AG04449 (cell line): ENCODE measurements at regions not wholly inside any gene's neighbourhood (a gene's known extent, or its start where the extent isn't known, plus 50 kb on each side); places are given as distances from the start of the nearest gene placed in this dataset.

ENCODE experiments used
- CTCF ChIA-PET: fragments of 350-600 bp; formaldehyde crosslinking; extraction: SDS; loops from one replicate; lab custom pipeline; 2021; ENCODE audit warnings: antibody characterized with exemption; lab: Yijun Ruan, JAX
- POLR2A ChIA-PET: fragments of 400-600, 350-600 bp; formaldehyde crosslinking; extraction: SDS; loops from one replicate; lab custom pipeline; 2020; ENCODE audit warnings: antibody characterized with exemption, inconsistent platforms; lab: Yijun Ruan, JAX
- DNase-seq: peaks from one replicate; pipeline ENCODE4 v3.0.0-alpha.2; 2010; ENCODE audit warnings: low read depth, low spot score
- H3K4me3 ChIP-seq: 2 replicates; pipeline ENCODE4 v1.5.1; 2011; ENCODE audit warnings: low read depth, mild to moderate bottlenecking, control low read depth, low read length
- CTCF ChIP-seq: IDR thresholded peaks from one replicate; pipeline ENCODE4 v1.5.1; 2011; ENCODE audit warnings: mild to moderate bottlenecking, moderate library complexity, low read length, control low read depth, inconsistent platforms; ENCODE audit not compliant: insufficient read depth; ENCODE audit errors: missing control alignments

- no peak for TF ChIP-seq CTCF
- ChIA-PET POLR2A (no interaction called here), CTCF (no interaction called here)
- DNase-seq = no peak
- H3K4me3 ChIP-seq = no peak overlapping the region
Measured at GRCh38 chr4:187059895-187060294, 336.2 kb upstream of the FAT1 start.

DNA sequence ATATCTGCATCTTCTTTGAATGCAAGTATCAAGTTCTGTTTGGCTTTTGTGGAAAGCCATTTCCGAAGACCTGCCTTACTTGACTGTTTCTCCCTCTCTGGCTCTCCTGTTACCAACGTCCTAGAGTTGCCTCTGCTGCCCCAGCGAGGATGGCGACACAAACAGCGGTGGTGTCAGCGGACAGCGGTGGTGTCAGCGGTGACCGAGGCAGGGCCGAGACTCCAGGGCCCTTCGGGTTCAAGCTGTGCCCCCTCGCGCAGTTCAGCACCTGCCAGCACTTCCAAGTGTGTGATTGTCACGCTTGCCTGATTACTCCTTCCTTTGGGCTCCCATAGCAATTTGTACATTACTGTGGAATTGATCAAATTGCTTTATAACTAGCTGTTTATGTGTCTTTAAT, 336.9 kb upstream of the FAT1 start:
- H3K4me3 ChIP-seq = no peak overlapping the region
- CTCF ChIA-PET = no interaction called here
- no peak for DNase-seq
- POLR2A ChIA-PET = no interaction called here
- no peak for TF ChIP-seq CTCF

- no peak overlapping the region for H3K4me3 ChIP-seq
- CTCF ChIA-PET = no interaction called here
- TF ChIP-seq CTCF = no peak
- DNase-seq = no peak
- POLR2A ChIA-PET = no interaction called here
Measured at GRCh38 chr4:187063251-187063650, 339.6 kb upstream of the FAT1 start.

DNA sequence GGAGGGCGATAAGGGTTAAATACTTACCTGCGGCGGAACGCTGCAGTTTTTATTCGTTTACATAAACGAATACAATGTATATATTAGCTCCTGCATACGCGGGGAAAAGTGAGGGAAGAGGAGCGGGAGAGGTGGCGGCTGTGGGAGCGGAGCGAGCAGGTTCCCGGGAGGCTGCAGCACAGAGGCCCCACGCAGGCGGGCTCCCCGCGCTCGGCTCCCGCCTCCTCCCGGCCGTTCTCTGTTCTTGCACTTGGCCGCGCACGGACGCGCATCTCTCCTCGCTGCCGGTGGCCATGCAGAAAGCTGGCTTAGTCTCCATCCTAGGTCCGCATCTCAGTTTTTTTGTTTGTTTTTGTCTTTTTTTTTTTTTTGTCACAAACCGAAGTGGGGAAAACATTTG, 340.4 kb upstream of the FAT1 start:
- POLR2A ChIA-PET = no interaction called here
- DNase-seq = no peak
- no peak for TF ChIP-seq CTCF
- CTCF ChIA-PET = no interaction called here
- no peak overlapping the region for H3K4me3 ChIP-seq

- POLR2A ChIA-PET = no interaction called here
- CTCF ChIA-PET = no interaction called here
- H3K4me3 ChIP-seq = no peak overlapping the region
- no peak for DNase-seq
- no peak for TF ChIP-seq CTCF
Measured at GRCh38 chr4:187065396-187065795, 341.7 kb upstream of the FAT1 start.

- DNase-seq = no peak
- ChIA-PET POLR2A (interaction anchor here (0.7 kb wide), 1 partner anchor 222 kb away, joined by 3 read pairs; no protein-coding TSS in a partner anchor), CTCF (no interaction called here)
- TF ChIP-seq CTCF = no peak
- no peak overlapping the region for H3K4me3 ChIP-seq
Measured at GRCh38 chr4:187065806-187066205, 342.1 kb upstream of the FAT1 start.

DNA sequence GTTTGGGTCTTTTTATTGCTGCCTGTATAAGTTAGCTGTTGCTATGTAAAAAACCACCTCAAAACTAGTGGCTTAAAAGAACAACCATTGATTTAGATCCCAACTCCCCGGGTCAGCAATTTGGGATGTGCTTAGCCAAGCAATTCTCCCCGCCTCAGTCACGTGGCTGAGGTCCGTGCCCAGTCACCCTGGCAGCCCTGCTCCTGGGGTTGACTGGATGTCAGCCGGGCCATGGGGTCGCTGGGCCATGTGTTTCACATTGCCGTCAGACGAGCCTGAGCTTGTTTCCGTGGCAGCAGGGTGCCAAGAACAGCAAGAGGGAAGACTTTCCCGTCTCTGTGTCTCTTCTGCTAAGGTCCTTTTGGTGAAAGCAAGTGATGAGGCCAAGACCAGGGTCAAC, 345.7 kb upstream of the FAT1 start:
- POLR2A ChIA-PET = no interaction called here
- H3K4me3 ChIP-seq = no peak overlapping the region
- CTCF ChIA-PET = no interaction called here
- DNase-seq = no peak
- no peak for TF ChIP-seq CTCF
